Stimulated activated naive B cell treated with anti-CD40 and anti-IgM and Interleukin-4, amounts not matched to agents 10 μg/mL and 1 μg/mL and 100 μg/mL, for 72 hours (primary cell): ENCODE measurements at regions not wholly inside any gene's neighbourhood (a gene's known extent, or its start where the extent isn't known, plus 50 kb on each side); places are given as distances from the start of the nearest gene placed in this dataset.

Experiments
- ATAC-seq, 2 donors: fragments of 150-1000 bp; cut with Tn5 transposase; replicated peaks; 2 replicates each; pipeline ENCODE4 v1.10.0; 2021; ENCODE audit warnings: moderate library complexity in 1 of 2
- DNase-seq: peaks from one replicate; pipeline ENCODE4 v3.0.0; 2021
- H3K27ac Mint-ChIP-seq: one replicate; pipeline ENCODE4 v1.8.0; 2022; ENCODE audit warnings: mild to moderate bottlenecking, mixed read lengths
- H3K27me3 Mint-ChIP-seq, 2 donors: one replicate each; pipeline ENCODE4 v1.8.0; 2022; ENCODE audit warnings: mixed read lengths in 2 of 2
- H3K36me3 Mint-ChIP-seq, 2 donors: one replicate each; pipeline ENCODE4 v1.8.0; 2022; ENCODE audit warnings: mixed read lengths in 2 of 2, mild to moderate bottlenecking in 1 of 2
- H3K4me1 Mint-ChIP-seq, 2 donors: one replicate each; pipeline ENCODE4 v1.8.0; 2022; ENCODE audit warnings: mixed read lengths in 2 of 2, mild to moderate bottlenecking in 1 of 2
- H3K4me3 Mint-ChIP-seq, 2 donors: one replicate each; pipeline ENCODE4 v1.8.0; 2022; ENCODE audit warnings: mild to moderate bottlenecking in 2 of 2, mixed read lengths in 2 of 2, moderate library complexity in 1 of 2
- H3K9me3 Mint-ChIP-seq, 2 donors: one replicate each; pipeline ENCODE4 v1.8.0; 2022; ENCODE audit warnings: mixed read lengths in 2 of 2, mild to moderate bottlenecking in 1 of 2

DNA sequence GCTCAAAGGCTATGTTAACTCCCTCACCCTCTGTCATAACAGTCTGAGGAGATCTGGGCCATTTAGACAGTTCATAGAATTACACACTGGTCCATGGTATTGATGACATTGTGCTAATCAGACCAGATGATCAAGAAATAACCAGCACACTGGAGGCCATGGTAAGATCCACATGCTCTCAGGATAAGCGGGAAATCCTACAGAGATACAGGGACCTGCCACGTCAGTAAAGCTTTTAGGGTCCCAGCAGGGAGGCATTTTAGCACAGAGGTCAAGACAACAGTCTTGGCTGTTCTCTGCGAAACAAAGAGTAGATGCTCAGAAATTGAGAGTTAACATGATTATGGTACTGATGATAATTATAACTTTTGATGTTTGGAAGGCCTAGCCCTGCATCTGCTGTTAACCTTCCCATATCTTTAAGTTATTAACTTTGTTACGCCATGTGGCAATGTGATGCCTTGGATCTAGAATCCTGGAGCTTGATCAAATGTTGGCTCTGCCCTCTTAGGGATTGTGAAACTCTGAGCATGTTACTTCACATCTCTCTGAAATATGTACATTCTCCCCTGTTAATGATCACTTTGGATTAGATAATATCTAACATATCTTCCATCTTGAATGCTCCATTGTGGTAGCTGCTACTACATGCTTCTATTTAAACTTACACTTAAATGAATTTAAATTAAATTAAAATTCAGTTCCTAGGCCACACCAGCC, 172.0 kb upstream of the SOX9 start:
- Mint-ChIP-seq H3K9me3 (peaks cover 3 to 12% of the 10 kb centered on the region in 2 donors), H3K36me3 (no peaks in the 10 kb centered on the region), H3K4me1 (no peaks in the 10 kb centered on the region), H3K27me3 (no peaks in the 10 kb centered on the region), H3K4me3 (no peak overlapping the region), H3K27ac (no peak overlapping the region)
- DNase-seq (no peak), ATAC-seq (no peak)

GRCh38 chr17:71959154-71959553, 161.7 kb upstream of the SOX9 start:
- Mint-ChIP-seq H3K36me3 (no peaks in the 10 kb centered on the region), H3K4me1 (no peaks in the 10 kb centered on the region), H3K9me3 (peaks cover 5% of the 10 kb centered on the region in 2 donors), H3K27ac (no peak overlapping the region), H3K4me3 (no peak overlapping the region), H3K27me3 (no peaks in the 10 kb centered on the region)
- ATAC-seq (no peak), DNase-seq (no peak)

DNA sequence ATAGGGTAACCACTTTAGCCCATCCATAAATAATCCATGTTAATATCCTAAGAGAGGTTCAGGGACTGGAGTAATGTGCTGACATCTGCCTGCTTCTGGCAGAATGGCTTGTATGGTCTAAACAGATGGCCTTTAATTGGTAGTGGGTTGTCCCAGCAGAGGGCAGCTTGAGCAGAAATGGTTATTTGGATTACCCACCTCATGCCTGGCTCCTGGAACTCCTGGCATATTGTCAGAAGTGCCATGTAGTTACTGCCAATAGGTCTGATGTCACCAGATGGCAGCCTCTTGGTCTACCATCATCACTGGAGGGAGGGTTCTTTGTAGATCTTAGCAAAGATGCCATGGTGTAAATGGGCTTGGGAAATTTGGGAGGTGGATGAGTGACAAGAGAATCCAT, 157.5 kb upstream of the SOX9 start:
- Mint-ChIP-seq H3K27me3 (no peaks in the 10 kb centered on the region), H3K4me3 (no peak overlapping the region), H3K9me3 (peaks cover 0 to 3% of the 10 kb centered on the region in 2 donors), H3K36me3 (no peaks in the 10 kb centered on the region), H3K4me1 (no peaks in the 10 kb centered on the region), H3K27ac (no peak overlapping the region)
- ATAC-seq (no peak), DNase-seq (no peak)

- no peak for DNase-seq
- Mint-ChIP-seq H3K4me1 (no peaks in the 10 kb centered on the region), H3K27ac (no peak overlapping the region), H3K9me3 (peaks cover 0 to 3% of the 10 kb centered on the region in 2 donors), H3K36me3 (no peaks in the 10 kb centered on the region), H3K4me3 (no peak overlapping the region), H3K27me3 (no peaks in the 10 kb centered on the region)
- no peak for ATAC-seq
Observed at GRCh38 chr17:71963791-71964190, 157.0 kb upstream of the SOX9 start.

GRCh38 chr17:71964559-71964958, 156.3 kb upstream of the SOX9 start:
- peaks cover 0 to 2% of the 10 kb centered on the region in 2 donors for H3K9me3 Mint-ChIP-seq
- no peak for ATAC-seq

GRCh38 chr17:71966055-71966454, 154.8 kb upstream of the SOX9 start:
- Mint-ChIP-seq H3K4me1 (no peaks in the 10 kb centered on the region), H3K36me3 (no peaks in the 10 kb centered on the region), H3K27me3 (no peaks in the 10 kb centered on the region)

More at GRCh38 chr17:71964559-71964958, 156.3 kb upstream of the SOX9 start:
- no peak overlapping the region for H3K27ac Mint-ChIP-seq
- no peak for DNase-seq
- H3K4me1 Mint-ChIP-seq = no peaks in the 10 kb centered on the region
- no peaks in the 10 kb centered on the region for H3K36me3 Mint-ChIP-seq
- no peak overlapping the region for H3K4me3 Mint-ChIP-seq
- H3K27me3 Mint-ChIP-seq = no peaks in the 10 kb centered on the region

DNA sequence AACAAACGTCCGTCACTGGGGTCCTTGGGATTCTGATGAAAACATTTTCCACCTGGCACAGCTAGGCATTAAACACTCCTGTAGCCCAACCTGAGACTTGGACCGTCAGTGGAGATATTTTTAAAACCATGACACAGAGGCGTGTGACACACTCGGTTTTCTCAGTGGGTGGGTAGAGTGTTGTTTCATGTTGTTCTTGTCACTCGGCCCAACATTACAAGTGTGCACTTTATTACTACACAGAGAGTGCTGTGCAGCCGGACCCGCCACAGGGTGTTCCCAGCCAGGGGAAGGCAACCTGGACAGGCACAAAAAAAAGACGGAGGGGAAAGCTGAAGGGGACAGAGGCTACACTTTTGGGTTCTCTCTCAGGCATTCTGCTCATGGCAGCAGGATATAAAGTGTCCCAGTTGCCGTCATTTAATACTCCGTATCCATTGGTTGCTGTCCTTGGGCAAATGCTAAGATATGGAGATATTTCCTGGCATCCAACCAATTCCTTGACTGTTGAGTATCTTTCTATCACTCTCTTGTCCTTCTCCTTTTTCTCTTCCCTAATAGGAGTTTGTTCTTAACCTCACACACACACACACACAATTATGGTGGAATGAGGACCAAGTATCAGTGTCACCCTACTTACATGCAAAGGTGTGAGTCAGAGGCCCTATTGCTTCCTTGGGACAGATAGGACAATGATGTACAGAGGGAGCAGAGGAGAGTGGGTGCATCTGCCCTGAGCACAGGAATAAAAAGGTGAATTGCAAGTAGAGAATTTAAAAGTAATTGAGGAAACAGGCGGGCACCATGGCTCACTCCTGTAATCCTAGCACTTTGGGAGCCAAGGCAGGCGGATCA, 154.1 kb upstream of the SOX9 start:
- no peaks in the 10 kb centered on the region for H3K27me3 Mint-ChIP-seq
- H3K9me3 Mint-ChIP-seq = peaks cover 0 to 2% of the 10 kb centered on the region in 2 donors
- H3K27ac Mint-ChIP-seq = no peak overlapping the region
- H3K4me3 Mint-ChIP-seq = no peak overlapping the region
- H3K36me3 Mint-ChIP-seq = no peaks in the 10 kb centered on the region
- no peaks in the 10 kb centered on the region for H3K4me1 Mint-ChIP-seq
- DNase-seq (no peak), ATAC-seq (no peak)

More at GRCh38 chr17:71966055-71966454, 154.8 kb upstream of the SOX9 start:
- ATAC-seq (no peak), DNase-seq (no peak)
- Mint-ChIP-seq H3K27ac (no peak overlapping the region), H3K4me3 (no peak overlapping the region), H3K9me3 (no peaks in the 10 kb centered on the region)

DNA sequence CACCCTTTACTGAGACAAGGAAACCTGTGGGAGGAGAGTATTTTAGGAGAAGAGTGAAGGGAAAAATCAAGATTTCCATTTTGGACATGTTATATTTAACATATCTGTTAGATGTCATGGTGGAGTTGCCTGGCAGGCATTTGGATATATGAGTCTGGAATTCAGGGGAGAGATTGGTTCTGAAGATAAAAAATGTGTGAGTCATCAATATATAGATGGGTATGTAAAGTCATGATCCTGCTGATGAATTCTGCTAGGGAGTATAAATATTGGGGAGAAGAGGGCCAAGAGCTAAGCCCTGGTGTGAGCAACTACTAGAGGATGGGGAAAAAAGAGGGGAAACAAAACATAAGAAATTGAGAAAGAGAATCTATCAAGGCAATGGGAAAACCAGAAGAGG, 151.3 kb upstream of the SOX9 start:
- Mint-ChIP-seq H3K4me3 (no peak overlapping the region), H3K27me3 (no peaks in the 10 kb centered on the region)

DNA sequence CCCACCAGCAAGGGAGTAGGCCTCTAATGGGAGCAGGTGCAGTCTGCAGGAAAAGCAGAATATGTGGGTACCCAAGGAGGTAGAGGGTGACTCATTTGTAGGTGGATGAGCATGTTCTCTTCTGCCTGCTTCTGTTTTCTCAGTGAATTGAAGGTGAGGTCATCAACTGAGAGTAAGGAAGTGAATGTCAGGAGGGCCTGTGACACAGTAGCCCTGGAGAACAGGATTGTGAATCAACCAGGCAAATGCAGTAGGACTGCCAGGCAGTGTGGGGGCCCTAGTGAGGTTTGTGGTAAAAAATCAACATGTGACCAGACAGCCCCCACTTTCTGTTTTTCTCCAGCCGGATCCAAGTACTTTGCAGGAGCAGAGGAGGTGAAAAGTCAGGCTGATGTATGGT, 150.5 kb upstream of the SOX9 start:
- Mint-ChIP-seq H3K4me3 (no peak overlapping the region), H3K9me3 (peaks cover 0 to 3% of the 10 kb centered on the region in 2 donors), H3K36me3 (no peaks in the 10 kb centered on the region), H3K27ac (no peak overlapping the region), H3K4me1 (no peaks in the 10 kb centered on the region), H3K27me3 (no peaks in the 10 kb centered on the region)
- ATAC-seq = no peak
- DNase-seq = no peak

More for the DNA sequence above, 151.3 kb upstream of the SOX9 start:
- ATAC-seq (no peak), DNase-seq (no peak)
- Mint-ChIP-seq H3K36me3 (no peaks in the 10 kb centered on the region), H3K9me3 (peaks cover 0 to 3% of the 10 kb centered on the region in 2 donors), H3K4me1 (no peaks in the 10 kb centered on the region), H3K27ac (no peak overlapping the region)

GRCh38 chr17:71974051-71974450, 146.8 kb upstream of the SOX9 start:
- H3K27me3 Mint-ChIP-seq = no peaks in the 10 kb centered on the region
- DNase-seq = no peak
- H3K27ac Mint-ChIP-seq = no peak overlapping the region
- peaks cover 0 to 3% of the 10 kb centered on the region in 2 donors for H3K9me3 Mint-ChIP-seq
- no peaks in the 10 kb centered on the region for H3K36me3 Mint-ChIP-seq
- H3K4me3 Mint-ChIP-seq = no peak overlapping the region
- H3K4me1 Mint-ChIP-seq = no peaks in the 10 kb centered on the region
- no peak for ATAC-seq

DNA sequence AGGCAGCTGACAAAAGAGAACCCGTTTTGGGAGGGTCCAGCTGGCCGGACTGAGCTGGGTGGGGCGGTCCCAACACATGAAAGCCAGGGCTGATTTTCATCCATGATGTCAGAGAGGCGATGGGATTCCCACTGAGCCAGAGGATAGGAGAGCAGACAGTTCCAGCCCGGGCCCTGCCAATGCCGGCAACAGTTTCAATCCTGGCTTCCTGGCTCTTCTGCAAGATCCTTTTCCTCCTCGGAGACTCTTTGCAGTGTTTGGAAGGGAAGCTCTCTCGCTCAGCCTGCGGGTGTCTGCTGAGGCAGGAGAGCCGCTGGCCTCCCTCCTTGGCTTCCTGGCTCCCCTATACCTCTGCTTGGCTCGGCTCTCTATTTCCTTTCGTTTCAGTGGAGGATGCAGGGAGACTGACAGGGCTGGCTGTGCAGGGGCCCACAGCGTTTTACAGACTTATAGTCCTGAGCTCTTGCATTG, 145.5 kb upstream of the SOX9 start:
- Mint-ChIP-seq H3K27ac (no peak overlapping the region), H3K4me1 (no peaks in the 10 kb centered on the region), H3K4me3 (no peak overlapping the region), H3K36me3 (no peaks in the 10 kb centered on the region), H3K9me3 (peaks cover 2 to 3% of the 10 kb centered on the region in 2 donors), H3K27me3 (no peaks in the 10 kb centered on the region)
- no peak for DNase-seq
- ATAC-seq = no peak

DNA sequence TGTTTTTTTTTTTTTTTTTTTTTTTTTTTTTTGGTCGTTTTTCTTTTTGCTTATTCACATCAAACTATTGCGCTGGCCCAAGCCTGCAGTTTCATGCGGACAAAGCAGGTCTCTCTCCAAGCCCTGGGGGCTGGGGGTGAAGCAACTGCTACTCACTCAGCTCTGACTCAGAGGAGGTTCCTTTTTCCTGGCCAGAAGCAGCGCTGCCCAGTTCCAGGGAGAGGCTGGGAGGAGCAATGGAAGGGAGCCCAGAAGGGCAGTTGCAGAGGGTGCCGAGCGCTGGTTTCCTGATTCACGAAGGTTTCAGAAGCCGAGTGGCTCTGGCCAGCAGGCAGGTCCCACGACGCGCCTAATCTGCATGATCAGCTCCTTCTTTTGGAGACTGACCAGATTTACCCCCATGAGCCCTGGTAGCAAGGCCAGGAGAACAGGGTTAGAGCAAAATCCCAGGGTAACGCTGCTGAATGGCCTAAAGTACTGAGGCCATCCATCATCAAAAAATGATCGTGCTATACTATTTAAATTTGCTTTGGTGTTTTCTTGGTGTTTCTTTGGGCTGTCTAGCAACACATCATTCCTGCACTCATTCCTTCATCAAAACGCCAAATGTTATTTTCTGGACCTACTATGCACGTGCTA, 144.7 kb upstream of the SOX9 start:
- H3K27me3 Mint-ChIP-seq = no peaks in the 10 kb centered on the region
- H3K4me1 Mint-ChIP-seq = no peaks in the 10 kb centered on the region
- no peak overlapping the region for H3K27ac Mint-ChIP-seq
- peaks cover 2 to 3% of the 10 kb centered on the region in 2 donors for H3K9me3 Mint-ChIP-seq
- no peak overlapping the region for H3K4me3 Mint-ChIP-seq
- no peaks in the 10 kb centered on the region for H3K36me3 Mint-ChIP-seq
- no peak for DNase-seq
- ATAC-seq = no peak

DNA sequence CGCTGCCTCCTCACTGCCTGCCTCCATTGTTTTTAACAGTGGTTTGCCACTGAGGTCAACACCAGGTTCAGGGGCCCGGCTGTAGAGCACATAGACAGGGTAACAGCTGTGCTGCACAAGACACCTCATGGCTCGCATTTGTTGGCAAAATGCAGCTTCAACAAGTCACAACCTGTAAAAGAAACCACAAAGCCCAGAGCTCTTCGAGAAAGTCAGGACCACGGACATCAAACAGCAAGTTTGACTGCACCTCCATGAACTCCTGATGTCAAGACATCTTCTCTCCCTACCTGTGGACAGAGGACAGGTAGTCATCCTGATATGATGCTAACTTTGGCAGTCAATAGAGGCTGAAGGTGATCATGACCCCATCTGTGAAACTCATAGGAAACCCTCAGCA, 142.4 kb upstream of the SOX9 start:
- no peak overlapping the region for H3K27ac Mint-ChIP-seq
- H3K4me3 Mint-ChIP-seq = no peak overlapping the region
- no peak for DNase-seq
- no peaks in the 10 kb centered on the region for H3K4me1 Mint-ChIP-seq
- ATAC-seq = no peak
- H3K36me3 Mint-ChIP-seq = no peaks in the 10 kb centered on the region
- peaks cover 4 to 5% of the 10 kb centered on the region in 2 donors for H3K9me3 Mint-ChIP-seq
- H3K27me3 Mint-ChIP-seq = no peaks in the 10 kb centered on the region

DNA sequence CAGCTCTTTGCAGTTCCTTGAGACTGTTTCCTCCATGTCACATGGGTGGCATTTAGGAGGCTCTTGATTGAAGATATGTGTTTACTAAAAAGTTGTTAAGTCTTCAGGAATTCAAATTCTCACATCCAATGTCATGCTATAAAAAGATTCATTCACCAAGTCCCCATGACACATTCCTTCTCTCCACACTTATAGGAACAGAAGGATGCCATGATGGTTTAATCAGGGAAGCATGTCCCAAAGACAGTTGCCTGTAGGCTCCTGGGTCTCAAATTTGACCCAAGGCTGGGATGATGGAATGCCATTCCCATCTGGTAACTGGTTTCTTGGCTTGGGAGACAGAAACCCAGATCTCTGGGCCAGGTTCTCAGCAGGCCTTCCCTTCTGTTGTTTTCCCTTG, 140.6 kb upstream of the SOX9 start:
- ATAC-seq = no peak
- H3K27me3 Mint-ChIP-seq = no peaks in the 10 kb centered on the region

More for the DNA sequence above, 140.6 kb upstream of the SOX9 start:
- DNase-seq = no peak
- Mint-ChIP-seq H3K27ac (no peak overlapping the region), H3K36me3 (no peaks in the 10 kb centered on the region), H3K4me1 (no peaks in the 10 kb centered on the region), H3K9me3 (peaks cover 4 to 5% of the 10 kb centered on the region in 2 donors), H3K4me3 (no peak overlapping the region)
